ENCODE measurements at regions not wholly inside any gene's neighbourhood (a gene's known extent, or its start where the extent isn't known, plus 50 kb on each side); places are given as distances from the start of the nearest gene placed in this dataset.

DNA sequence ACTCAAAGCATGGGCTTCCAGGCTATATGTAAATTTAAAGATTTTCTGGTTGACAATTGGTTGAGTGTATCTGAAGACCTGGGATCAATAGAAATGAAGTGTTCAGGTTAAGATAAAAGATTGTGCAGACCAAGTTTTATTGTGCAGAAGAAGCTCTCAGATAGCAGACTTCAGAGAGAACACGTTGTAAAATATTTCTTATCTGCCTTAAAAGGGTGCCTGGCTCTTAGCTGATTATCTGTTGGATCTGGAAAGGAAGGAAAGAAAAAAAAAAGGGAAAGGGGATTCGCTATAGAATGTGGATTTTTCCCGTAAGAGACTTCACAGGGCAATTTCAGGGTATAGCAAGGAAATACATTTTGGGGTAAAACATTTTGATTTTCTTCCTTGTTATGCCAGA lies 523.2 kb downstream of the EDEM1 start (continued):
- TF ChIP-seq, protein P1, sequence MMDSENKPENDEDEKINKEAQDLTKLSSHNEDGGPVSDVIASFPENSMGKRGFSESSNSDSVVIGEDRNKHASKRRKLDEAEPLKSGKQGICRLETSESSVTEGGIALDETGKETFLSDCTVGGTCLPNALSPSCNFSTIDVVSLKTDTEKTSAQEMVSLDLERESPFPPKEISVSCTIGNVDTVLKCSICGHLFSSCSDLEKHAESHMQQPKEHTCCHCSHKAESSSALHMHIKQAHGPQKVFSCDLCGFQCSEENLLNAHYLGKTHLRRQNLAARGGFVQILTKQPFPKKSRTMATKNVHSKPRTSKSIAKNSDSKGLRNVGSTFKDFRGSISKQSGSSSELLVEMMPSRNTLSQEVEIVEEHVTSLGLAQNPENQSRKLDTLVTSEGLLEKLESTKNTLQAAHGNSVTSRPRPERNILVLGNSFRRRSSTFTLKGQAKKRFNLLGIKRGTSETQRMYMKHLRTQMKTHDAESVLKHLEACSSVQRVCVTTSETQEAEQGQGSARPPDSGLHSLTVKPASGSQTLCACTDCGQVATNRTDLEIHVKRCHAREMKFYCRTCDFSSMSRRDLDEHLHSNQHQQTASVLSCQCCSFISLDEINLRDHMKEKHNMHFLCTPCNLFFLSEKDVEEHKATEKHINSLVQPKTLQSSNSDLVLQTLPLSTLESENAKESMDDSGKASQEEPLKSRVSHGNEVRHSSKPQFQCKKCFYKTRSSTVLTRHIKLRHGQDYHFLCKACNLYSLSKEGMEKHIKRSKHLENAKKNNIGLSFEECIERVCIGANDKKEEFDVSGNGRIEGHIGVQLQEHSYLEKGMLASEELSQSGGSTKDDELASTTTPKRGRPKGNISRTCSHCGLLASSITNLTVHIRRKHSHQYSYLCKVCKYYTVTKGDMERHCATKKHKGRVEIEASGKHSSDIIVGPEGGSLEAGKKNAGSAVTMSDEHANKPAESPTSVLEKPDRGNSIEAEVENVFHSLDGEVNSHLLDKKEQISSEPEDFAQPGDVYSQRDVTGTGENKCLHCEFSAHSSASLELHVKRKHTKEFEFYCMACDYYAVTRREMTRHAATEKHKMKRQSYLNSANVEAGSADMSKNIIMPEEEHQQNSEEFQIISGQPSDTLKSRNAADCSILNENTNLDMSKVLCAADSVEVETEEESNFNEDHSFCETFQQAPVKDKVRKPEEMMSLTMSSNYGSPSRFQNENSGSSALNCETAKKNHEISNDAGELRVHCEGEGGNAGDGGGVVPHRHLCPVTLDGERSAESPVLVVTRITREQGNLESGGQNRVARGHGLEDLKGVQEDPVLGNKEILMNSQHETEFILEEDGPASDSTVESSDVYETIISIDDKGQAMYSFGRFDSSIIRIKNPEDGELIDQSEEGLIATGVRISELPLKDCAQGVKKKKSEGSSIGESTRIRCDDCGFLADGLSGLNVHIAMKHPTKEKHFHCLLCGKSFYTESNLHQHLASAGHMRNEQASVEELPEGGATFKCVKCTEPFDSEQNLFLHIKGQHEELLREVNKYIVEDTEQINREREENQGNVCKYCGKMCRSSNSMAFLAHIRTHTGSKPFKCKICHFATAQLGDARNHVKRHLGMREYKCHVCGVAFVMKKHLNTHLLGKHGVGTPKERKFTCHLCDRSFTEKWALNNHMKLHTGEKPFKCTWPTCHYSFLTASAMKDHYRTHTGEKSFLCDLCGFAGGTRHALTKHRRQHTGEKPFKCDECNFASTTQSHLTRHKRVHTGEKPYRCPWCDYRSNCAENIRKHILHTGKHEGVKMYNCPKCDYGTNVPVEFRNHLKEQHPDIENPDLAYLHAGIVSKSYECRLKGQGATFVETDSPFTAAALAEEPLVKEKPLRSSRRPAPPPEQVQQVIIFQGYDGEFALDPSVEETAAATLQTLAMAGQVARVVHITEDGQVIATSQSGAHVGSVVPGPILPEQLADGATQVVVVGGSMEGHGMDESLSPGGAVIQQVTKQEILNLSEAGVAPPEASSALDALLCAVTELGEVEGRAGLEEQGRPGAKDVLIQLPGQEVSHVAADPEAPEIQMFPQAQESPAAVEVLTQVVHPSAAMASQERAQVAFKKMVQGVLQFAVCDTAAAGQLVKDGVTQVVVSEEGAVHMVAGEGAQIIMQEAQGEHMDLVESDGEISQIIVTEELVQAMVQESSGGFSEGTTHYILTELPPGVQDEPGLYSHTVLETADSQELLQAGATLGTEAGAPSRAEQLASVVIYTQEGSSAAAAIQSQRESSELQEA (IDR thresholded peaks at IDR 0.05; ENCODE audit: low read depth) = no peak
- TF ChIP-seq ETV1 (tag; conservative IDR thresholded peaks at IDR 0.05; ENCODE audit: low read depth) (no peak), PHF8 (IDR thresholded peaks at IDR 0.05; ENCODE audit: borderline replicate concordance, low read length) (no peak), MYBL2 (IDR thresholded peaks at IDR 0.05; ENCODE audit: low read depth) (no peak), MYBL2 (CRISPR knock-in tag; IDR thresholded peaks at IDR 0.05; ENCODE audit: borderline replicate concordance) (no peak), CHCHD3 (CRISPR knock-in tag; IDR thresholded peaks at IDR 0.05) (no peak), POLR2H (tag; IDR thresholded peaks at IDR 0.05; ENCODE audit: low read depth) (no peak), SMAD3 (CRISPR knock-in tag; conservative IDR thresholded peaks at IDR 0.05) (no peak), PPARD (CRISPR knock-in tag; IDR thresholded peaks at IDR 0.05) (no peak), PURB (CRISPR knock-in tag; IDR thresholded peaks at IDR 0.05; ENCODE audit: low read depth) (no peak), ZNF561 (CRISPR knock-in tag; conservative IDR thresholded peaks at IDR 0.05) (no peak), TOE1 (IDR thresholded peaks at IDR 0.05; ENCODE audit: borderline replicate concordance) (no peak), TOE1 (CRISPR knock-in tag; IDR thresholded peaks at IDR 0.05; ENCODE audit: borderline replicate concordance, low read depth) (no peak), MED1 (CRISPR knock-in tag; IDR thresholded peaks at IDR 0.05; ENCODE audit: borderline replicate concordance) (no peak), TRIM24 (IDR thresholded peaks at IDR 0.05) (peak; percentile 53 to 66; a peak in 3 of 4 replicates), PTTG1 (tag; IDR thresholded peaks at IDR 0.05; ENCODE audit: low read depth) (no peak), ZNF584 (CRISPR knock-in tag; IDR thresholded peaks at IDR 0.05; ENCODE audit: low read depth) (no peak), ILK (tag; IDR thresholded peaks at IDR 0.05; ENCODE audit: borderline replicate concordance, low read depth) (no peak), NCOA4 (IDR thresholded peaks at IDR 0.05; ENCODE audit: partially characterized antibody) (no peak), DNMT1 (IDR thresholded peaks at IDR 0.05) (no peak), SOX6 (IDR thresholded peaks at IDR 0.05) (peak; percentile 70), SETDB1 (IDR thresholded peaks at IDR 0.05; ENCODE audit: low read length) (no peak)
- TF ChIP-seq, protein P2, sequence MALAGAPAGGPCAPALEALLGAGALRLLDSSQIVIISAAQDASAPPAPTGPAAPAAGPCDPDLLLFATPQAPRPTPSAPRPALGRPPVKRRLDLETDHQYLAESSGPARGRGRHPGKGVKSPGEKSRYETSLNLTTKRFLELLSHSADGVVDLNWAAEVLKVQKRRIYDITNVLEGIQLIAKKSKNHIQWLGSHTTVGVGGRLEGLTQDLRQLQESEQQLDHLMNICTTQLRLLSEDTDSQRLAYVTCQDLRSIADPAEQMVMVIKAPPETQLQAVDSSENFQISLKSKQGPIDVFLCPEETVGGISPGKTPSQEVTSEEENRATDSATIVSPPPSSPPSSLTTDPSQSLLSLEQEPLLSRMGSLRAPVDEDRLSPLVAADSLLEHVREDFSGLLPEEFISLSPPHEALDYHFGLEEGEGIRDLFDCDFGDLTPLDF (CRISPR knock-in tag; IDR thresholded peaks at IDR 0.05) = no peak
